ENCODE measurements at regions not wholly inside any gene's neighbourhood (a gene's known extent, or its start where the extent isn't known, plus 50 kb on each side); places are given as distances from the start of the nearest gene placed in this dataset.

DNA sequence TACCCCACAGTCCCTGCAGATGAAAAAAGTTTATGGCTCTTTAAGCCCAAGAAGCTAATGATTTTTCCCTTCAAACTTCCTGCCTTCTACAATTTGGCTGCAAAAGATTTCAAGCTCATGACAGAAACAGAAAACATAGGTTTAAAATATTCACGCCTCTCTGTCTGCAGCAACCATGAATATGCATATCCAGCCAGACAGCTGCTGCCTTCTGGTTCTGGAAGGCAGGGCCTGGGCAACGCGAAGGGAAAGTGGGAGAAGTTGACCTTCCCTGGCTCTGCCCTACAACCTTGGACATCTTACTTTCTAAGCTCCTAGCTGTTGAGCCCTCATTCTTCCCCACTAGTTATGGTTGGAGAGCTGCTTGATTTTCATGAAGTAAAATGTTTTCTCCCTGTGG lies 64.8 kb upstream of the CLINT1 start:
- no peak for TF ChIP-seq EZH2 (IDR thresholded peaks at IDR 0.05; ENCODE audit: borderline replicate concordance, low read depth, low read length, severe bottlenecking)
- TF ChIP-seq, protein P1, sequence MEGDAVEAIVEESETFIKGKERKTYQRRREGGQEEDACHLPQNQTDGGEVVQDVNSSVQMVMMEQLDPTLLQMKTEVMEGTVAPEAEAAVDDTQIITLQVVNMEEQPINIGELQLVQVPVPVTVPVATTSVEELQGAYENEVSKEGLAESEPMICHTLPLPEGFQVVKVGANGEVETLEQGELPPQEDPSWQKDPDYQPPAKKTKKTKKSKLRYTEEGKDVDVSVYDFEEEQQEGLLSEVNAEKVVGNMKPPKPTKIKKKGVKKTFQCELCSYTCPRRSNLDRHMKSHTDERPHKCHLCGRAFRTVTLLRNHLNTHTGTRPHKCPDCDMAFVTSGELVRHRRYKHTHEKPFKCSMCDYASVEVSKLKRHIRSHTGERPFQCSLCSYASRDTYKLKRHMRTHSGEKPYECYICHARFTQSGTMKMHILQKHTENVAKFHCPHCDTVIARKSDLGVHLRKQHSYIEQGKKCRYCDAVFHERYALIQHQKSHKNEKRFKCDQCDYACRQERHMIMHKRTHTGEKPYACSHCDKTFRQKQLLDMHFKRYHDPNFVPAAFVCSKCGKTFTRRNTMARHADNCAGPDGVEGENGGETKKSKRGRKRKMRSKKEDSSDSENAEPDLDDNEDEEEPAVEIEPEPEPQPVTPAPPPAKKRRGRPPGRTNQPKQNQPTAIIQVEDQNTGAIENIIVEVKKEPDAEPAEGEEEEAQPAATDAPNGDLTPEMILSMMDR (IDR thresholded peaks at IDR 0.05; ENCODE audit: borderline replicate concordance, extremely low read depth, low read length, poor library complexity, severe bottlenecking): no peak
- H2AFZ ChIP-seq (ENCODE audit: low read depth, low read length): no peak overlapping the region
- H3K4me1 ChIP-seq (ENCODE audit: insufficient read depth, low read length): peaks cover 23% of the 10 kb centered on the region
- H3K4me2 ChIP-seq (ENCODE audit: insufficient read depth, low read length): no peak overlapping the region
- no peaks in the 10 kb centered on the region for H3K27me3 ChIP-seq (ENCODE audit: insufficient read depth, low read length, poor library complexity)
- no peak overlapping the region for H3K9ac ChIP-seq (ENCODE audit: low read depth, low read length)
- no peak overlapping the region for H3K4me3 ChIP-seq (ENCODE audit: low read depth in 1 of 2, low read length in 2 of 2)
- H4K20me1 ChIP-seq (ENCODE audit: insufficient read depth, low read length): no peaks in the 10 kb centered on the region
- ATAC-seq (ENCODE audit: insufficient read depth, low read depth) (no peak), DNase-seq (no peak)
- no peaks in the 10 kb centered on the region for H3K36me3 ChIP-seq (ENCODE audit: insufficient read depth, low read length)
- no peaks in the 10 kb centered on the region for H3K79me2 ChIP-seq (ENCODE audit: insufficient read depth, low read length)
- no peaks in the 10 kb centered on the region for H3K9me3 ChIP-seq (ENCODE audit: insufficient read depth, low read length, severe bottlenecking)
- H3K27ac ChIP-seq (ENCODE audit: low read length): no peak overlapping the region

DNA sequence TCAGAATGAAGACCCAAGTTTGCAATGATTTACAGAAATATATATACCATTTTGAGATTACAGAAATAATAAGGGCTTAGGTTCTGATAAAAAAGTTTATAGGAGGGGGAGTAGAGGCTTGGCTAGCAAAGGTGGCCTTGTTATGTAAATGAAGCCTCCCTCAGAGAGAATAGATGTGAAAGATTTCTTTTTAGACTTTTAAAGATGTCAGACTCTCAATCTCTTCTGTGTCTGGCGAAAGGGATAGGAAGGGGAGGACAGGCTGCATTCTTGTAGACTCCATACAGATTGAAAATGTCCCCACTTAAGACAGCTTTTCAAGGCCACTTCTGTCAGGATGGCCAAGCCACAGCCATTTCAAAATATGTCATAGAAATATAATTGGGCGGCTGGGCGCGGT lies 63.1 kb upstream of the CLINT1 start:
- no peaks in the 10 kb centered on the region for H4K20me1 ChIP-seq (ENCODE audit: insufficient read depth, low read length)
- H3K36me3 ChIP-seq (ENCODE audit: insufficient read depth, low read length): no peaks in the 10 kb centered on the region
- TF ChIP-seq EZH2 (IDR thresholded peaks at IDR 0.05; ENCODE audit: borderline replicate concordance, low read depth, low read length, severe bottlenecking): no peak
- TF ChIP-seq, protein P1 (IDR thresholded peaks at IDR 0.05; ENCODE audit: borderline replicate concordance, extremely low read depth, low read length, poor library complexity, severe bottlenecking): no peak
- ATAC-seq (ENCODE audit: insufficient read depth, low read depth) (no peak), DNase-seq (no peak)
- no peaks in the 10 kb centered on the region for H3K9me3 ChIP-seq (ENCODE audit: insufficient read depth, low read length, severe bottlenecking)
- no peaks in the 10 kb centered on the region for H3K79me2 ChIP-seq (ENCODE audit: insufficient read depth, low read length)
- no peak overlapping the region for H3K27ac ChIP-seq (ENCODE audit: low read length)
- no peak overlapping the region for H3K9ac ChIP-seq (ENCODE audit: low read depth, low read length)
- H3K4me1 ChIP-seq (ENCODE audit: insufficient read depth, low read length): peaks cover 41% of the 10 kb centered on the region
- no peak overlapping the region for H2AFZ ChIP-seq (ENCODE audit: low read depth, low read length)
- H3K4me3 ChIP-seq (ENCODE audit: low read depth in 1 of 2, low read length in 2 of 2): no peak overlapping the region
- H3K4me2 ChIP-seq (ENCODE audit: insufficient read depth, low read length): no peak overlapping the region
- H3K27me3 ChIP-seq (ENCODE audit: insufficient read depth, low read length, poor library complexity): no peaks in the 10 kb centered on the region

DNA sequence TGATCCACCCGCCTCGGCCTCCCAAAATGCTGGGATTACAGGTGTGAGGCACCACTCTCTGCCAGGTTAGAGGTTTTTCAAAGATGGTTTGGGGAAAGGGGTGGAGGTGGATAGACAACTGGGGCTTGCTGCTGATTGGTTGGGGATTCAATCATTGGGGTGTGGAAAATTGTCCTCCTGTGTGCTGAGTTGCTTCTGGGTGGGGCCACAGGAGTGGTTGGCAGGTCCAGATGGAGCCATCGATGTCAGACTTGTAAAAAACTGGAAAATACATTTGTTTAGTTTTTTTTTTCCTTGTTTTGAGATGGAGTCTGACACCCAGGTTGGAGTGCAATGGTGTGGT lies 61.9 kb upstream of the CLINT1 start:
- Histone ChIP-seq H3K36me3 (ENCODE audit: insufficient read depth, low read length) (no peaks in the 10 kb centered on the region), H3K27me3 (ENCODE audit: insufficient read depth, low read length, poor library complexity) (no peaks in the 10 kb centered on the region), H3K9me3 (ENCODE audit: insufficient read depth, low read length, severe bottlenecking) (no peaks in the 10 kb centered on the region), H3K4me3 (ENCODE audit: low read depth in 1 of 2, low read length in 2 of 2) (no peak overlapping the region), H2AFZ (ENCODE audit: low read depth, low read length) (no peak overlapping the region), H4K20me1 (ENCODE audit: insufficient read depth, low read length) (no peaks in the 10 kb centered on the region), H3K4me1 (ENCODE audit: insufficient read depth, low read length) (peaks cover 42% of the 10 kb centered on the region), H3K79me2 (ENCODE audit: insufficient read depth, low read length) (no peaks in the 10 kb centered on the region), H3K4me2 (ENCODE audit: insufficient read depth, low read length) (no peak overlapping the region), H3K9ac (ENCODE audit: low read depth, low read length) (no peak overlapping the region), H3K27ac (ENCODE audit: low read length) (peak overlapping the region; percentile 95)
- no peak for DNase-seq
- TF ChIP-seq EZH2 (IDR thresholded peaks at IDR 0.05; ENCODE audit: borderline replicate concordance, low read depth, low read length, severe bottlenecking): no peak
- TF ChIP-seq, protein P1 (IDR thresholded peaks at IDR 0.05; ENCODE audit: borderline replicate concordance, extremely low read depth, low read length, poor library complexity, severe bottlenecking): no peak
- ATAC-seq (ENCODE audit: insufficient read depth, low read depth): no peak
